CD4-positive, alpha-beta T cell treated with Interleukin-12 subunit alpha and Interleukin-12 subunit beta, for 1 hour (primary cell): ENCODE measurements at regions not wholly inside any gene's neighbourhood (a gene's known extent, or its start where the extent isn't known, plus 50 kb on each side); places are given as distances from the start of the nearest gene placed in this dataset.
A peak's percentile ranks its signal among the peaks of the same experiment; 100 is the strongest.

Experiments used
- DNase-seq: peaks from one replicate; pipeline ENCODE4 v3.0.0-alpha.2; 2020

- no peak for DNase-seq
Observed at GRCh38 chr17:83192161-83192788, 112.9 kb downstream of the METRNL start.

DNA sequence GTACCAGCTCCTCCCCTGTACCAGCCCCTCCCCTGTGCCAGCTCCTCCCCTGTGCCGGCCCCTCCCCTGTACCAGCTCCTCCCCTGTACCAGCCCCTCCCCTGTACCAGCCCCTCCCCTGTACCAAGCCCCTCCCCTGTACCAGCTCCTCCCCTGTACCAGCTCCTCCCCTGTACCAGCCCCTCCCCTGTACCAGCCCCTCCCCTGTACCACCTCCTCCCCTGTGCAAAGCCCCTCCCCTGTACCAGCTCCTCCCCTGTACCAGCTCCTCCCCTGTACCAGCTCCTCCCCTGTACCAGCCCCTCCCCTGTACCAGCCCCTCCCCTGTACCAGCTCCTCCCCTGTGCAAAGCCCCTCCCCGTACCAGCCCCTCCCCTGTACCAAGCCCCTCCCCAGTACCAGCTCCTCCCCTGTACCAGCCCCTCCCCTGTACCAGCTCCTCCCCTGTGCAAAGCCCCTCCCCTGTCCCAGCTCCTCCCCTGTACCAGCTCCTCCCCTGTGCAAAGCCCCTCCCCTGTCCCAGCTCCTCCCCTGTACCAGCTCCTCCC, 113.5 kb downstream of the METRNL start:
- DNase-seq: peak; percentile 20

- DNase-seq: no peak
Observed at GRCh38 chr17:83193336-83194185, 114.2 kb downstream of the METRNL start.

DNA sequence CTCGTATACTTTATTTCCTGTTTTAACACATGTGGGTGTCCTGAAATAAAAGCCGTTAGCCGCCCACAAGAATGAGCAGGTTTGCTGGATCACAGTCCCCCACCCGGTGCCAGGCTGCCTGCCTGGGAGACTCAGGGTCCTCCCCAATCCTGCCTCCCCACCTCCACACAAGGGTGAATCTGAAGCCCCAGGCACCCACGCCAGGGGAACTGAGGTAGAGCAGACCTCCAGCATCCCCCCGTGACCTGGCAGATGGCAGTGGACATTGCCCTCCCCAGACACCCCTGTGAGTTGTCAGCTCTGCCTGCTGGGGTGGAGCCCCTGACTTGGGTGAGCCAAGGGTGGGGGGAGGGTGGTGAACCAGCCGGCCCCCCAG, 114.8 kb downstream of the METRNL start:
- DNase-seq: no peak

DNA sequence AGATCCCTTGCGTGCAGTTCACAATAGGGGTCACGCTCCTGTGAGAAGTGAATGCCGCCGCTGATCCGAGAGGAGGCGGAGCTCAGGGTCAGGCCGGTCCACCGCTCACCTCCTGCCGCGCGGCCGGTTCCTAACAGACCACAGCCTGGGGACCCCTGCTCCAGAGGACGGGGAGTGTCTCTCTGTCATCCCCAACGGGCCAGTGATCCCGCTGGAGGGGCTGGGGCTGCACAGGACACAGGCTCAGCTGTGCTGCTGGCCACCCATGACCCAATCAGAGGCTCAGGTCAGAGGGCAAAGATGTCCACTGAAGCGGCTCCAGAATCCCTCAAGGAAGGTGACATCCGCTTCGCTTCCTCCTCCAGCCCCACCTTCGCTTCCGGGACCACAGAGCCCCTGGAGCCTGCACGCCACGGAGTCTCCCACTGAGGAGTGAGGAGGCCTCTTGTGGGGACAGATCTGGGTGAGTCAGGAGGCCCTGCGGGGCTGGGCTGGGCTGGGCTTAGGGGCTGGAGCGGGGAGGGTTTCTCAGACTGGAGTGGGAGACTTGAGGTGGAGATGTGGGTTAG, 115.4 kb downstream of the METRNL start:
- DNase-seq: no peak

DNA sequence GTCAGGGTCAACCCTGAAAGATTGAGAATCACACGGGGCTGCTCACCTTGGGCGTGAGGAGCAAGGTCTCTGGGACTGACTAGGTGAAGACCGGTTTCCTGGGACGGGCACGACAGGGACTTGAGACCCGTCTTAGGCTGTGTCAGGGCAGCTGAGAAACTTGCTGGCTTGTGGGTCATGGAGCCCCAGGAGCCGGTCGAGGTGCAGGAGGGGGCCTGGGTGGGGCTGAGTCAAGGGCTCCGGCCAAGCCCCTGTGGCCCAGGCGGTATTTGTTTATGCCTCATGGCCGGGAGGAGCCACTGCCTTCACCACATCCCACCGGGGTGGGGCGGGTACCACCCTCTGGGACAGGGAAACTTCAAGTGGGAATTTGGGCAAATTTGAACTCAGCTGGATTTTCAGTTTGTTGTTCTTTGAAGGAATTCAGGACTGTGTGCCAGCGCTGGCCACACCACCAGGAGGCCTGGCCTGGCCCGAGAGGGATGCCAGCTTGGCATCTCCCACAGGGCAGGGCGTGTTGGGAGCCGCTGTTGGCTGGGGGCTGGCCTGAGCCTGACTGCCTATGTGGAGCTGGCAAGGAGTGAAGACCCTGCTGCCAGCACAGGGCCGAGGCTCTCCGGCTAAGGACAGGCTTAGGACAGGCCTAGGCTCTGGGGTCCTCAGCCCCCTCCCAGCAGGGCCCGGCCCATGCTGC, 116.1 kb downstream of the METRNL start:
- no peak for DNase-seq

GRCh38 chr17:83196024-83196365, 116.6 kb downstream of the METRNL start:
- DNase-seq: no peak

GRCh38 chr17:83196366-83196765, 117.0 kb downstream of the METRNL start:
- DNase-seq: no peak

DNA sequence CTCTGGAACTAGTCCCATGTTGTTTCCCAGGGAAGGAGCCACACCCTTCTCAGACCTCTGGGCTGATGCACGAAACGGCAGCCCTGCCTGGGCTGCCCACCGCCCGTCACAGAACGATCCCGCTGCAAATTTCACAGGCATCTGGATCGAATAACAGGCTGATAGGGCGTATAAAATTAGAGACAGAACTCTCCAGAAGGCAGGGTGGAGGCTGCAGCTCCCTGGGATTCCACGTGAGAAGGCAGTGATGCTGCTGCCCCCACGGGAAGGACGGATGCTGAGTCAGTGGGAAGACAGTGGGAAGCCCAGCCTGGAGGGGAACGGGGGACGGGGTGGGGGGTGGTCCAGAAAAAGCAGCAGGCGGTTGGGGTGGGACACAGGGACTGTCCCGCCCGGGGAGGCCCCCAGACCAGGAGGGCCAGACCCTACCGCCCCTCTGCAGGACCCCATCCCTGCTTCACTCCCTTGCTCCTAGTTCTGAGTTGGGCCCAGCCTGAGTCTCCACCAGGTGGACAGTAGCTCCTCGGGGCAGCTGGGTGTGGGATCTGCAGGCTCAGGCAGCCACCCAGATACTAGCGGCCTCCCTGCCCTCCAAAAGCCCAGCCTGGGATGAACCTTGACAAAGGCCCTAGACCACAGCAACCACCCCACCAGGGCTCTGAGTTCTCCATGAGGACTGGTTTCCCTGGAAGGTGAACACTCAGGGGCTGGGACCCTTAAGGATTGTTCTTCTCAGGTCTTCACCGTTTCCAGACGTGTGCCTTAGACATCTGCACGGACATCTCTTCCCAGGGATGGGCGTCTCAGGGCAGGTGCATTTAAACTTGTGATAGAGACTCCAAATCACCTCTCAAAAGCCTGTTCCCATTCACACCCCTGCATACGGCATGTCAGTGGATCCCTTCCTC, 117.8 kb downstream of the METRNL start:
- no peak for DNase-seq

DNA sequence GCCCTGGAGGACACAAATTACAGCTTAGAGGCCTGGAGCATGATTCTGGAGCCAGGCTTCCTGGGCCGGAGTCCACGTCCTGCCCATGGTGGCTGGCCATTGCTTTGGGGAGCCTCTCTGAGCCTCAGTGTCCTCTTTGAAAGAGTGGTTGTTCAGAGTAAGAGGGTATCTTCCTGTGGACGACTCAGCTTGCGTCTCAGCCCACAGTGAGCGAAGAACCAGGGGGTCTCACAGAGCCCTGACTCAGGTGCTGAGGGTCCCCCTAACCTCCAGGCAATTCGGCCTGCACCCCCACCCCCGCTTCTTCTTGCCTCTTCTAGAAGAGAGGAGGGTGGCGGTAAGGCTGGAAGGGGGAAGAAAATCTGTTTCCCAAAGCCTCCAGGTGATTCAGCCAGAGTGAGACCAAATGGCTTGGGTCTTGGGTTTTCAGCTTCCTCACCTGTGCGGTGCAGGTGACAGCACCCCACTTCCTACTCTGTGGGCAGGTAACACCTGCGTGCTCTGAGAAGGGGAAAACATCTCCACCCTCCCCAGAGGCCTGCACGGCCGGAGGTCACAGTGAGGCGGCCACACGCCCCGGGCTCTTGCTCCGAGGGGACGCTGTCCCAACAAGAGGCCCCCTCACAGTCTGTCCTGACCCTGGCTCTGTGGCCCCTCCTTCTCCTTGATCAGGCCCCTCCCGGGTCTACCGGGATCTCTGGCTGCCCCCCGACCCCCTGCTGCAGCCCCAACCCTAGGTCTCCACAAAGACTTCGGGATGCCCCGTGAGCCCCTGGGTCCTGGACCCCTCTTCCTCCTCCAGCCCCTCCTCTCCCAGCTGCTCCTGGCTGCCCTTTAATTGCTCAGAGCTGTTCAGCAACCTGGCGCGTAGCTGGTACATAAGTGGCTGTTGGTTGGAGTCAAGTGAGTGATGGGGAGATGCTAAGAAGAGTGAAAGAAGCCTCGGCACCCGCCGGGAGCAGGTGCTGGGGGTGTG, 119.2 kb downstream of the METRNL start:
- no peak for DNase-seq

- DNase-seq: peak; percentile 51
Observed at GRCh38 chr17:83199500-83200201, 120.2 kb downstream of the METRNL start.

DNA sequence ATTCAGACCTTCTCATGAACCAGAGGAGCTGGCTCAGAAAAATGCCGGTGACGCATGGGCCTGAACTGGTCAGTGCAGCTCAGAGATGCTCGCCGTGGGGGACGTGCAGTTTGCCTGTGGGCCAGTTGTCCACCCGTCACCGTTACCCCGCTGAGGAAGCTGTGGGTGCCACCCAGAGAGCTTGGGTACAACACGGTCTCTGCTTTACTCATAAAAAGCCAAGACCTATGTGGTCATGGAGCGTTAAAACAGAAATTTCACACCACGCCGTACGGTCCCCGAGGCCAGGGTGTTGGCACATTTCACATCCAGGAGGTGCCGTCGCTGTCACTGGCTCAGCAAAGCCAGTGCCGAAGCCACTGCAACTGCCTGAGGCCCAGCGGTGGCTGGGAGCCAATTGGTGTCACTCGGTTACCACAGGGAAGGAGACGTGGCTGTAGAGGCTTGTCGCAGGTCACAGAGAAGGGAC, 120.9 kb downstream of the METRNL start:
- peak; percentile 72 for DNase-seq

DNA sequence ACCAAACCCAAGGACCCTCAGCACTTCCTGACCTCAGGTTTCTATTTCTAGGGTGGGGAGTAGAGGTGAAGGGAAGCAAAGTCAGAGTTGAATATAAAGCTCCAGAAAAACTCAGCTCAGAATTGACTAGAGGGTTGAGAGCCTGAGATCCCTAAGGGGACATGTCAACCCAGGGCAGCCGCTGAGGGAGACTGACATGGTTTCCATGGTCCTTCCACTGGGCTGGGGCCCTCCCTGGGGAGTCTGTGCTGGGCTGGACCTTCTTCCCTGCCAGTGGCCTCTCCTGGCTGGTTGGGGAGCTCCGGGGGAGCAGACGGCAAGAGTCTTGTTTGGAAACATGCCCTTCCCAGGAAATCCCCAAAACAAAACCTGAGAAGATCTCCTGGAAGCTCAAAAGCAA, 121.3 kb downstream of the METRNL start:
- no peak for DNase-seq

- DNase-seq: no peak
Observed at GRCh38 chr17:83201206-83202001, 122.0 kb downstream of the METRNL start.

DNA sequence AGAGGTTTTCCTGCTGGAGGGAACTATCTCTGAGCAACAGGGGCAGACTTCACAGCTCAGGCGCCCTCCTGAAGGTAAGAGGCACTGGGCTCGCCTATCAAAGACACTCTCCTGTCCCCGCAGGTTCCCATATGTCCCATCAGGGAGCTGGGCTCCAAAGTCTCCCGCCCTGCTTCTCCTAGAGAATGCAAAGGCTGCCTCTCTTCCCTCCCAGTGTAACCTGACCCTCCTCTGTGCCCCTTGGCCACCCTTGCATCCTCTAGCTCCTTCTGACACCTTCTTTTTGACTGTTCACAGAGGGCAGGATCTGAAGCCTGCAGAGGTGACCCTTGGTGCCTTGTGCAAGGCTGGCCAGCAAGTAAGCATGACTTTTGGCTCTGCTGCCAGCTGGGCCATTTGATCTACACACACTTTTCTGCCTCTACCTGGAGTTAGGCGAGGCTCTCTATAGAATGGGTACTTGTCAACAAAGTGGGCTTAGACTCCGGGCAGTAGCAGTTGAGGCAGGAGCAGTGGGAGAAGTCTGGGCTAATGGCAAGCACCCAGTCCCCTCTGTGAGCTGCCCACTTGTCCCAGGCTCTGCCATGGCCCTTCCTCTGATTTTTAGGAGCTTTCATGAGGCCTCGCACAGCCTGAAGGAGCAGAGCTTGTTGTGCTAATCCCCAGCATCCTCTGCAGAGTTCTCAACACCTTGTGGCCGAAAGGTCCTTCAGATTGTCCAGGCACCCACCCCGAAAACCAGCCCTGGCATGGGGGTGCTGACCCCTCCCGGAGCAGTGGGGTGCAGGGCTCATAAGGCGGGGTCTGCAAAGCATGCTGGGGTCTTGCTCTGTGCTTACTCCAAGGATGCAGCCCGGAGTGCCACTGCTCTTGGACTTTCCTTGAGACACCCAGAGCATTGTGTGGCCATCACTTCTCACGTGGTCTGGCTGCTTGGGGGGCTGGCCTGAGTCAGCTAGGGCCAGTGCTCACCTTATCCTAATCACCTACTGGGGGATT, 122.9 kb downstream of the METRNL start:
- no peak for DNase-seq

DNA sequence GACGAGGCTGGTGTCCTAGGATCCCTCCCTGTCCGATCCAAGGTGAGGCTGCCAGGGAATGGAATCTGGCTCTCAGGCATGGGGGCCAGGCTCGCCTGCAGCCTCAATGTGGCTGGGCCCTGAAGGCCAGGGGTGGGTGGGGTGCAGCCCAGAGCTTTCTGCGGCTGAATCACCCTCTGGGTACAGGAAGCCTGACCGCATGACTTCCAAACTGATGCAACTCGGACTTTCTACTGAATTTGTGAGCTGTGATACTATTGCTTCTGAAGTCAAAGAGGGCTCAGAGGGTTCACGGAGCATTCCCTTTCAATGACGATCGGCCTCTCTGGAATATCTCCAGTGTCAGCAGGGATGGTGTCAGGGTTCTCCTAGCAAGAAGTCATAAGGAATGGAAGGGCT, 123.7 kb downstream of the METRNL start:
- DNase-seq: no peak

DNA sequence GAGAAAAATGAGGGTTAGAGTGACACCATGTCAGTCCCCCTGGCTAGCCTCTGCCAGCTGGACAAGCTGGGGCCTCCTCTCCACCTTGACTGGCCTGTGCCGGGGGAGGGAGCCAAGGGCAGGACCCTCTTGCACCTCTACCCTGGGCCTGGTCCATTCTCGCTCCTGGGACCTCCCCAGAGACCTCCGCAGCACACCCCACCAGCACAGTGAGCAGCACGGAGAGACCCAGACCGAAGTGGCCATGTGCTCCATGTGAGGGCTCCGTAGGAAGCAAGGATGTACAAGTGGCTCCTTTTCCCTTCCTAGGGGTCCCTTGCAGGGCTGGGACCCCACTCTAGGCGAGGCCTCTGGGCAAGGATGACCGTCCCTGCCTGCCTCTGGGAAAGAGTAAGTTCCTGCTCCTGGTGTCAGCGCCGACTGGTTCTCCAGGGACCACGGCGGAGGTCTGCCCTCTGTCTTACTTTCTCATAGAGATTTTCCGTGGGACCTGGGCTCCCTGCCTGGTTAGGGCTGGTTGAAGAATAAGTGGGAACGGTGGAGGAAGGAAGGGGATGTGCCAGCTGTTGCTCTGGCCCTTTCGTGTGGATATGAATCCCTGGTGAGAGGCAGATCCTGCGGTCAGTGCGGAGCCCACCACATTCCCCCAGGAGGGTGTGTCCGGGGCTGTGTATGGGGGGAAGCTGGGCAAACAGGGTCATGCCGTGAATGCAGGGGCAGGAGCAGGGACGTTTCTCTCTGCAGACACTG, 124.2 kb downstream of the METRNL start:
- no peak for DNase-seq
